GM12878 (cell line): ENCODE measurements at regions not wholly inside any gene's neighbourhood (a gene's known extent, or its start where the extent isn't known, plus 50 kb on each side); places are given as distances from the start of the nearest gene placed in this dataset.

Source experiments
- ATAC-seq: fragments of 200-7000 bp; cut with Tn5 transposase; 3 replicates; pipeline ENCODE4 v1.9.1; 2020; ENCODE audit warnings: mild to moderate bottlenecking, moderate library complexity
- BruUV-seq: library from RNA; stranded (reverse); fragments of 400-500 nt; replicated peaks from 2 replicates; lab custom pipeline; 2021; lab: Mats Ljungman, UMichigan
- CTCF ChIA-PET: fragments of 300-600 bp; sonication (Branson Sonifier 250); formaldehyde crosslinking; extraction: SDS; loops from one replicate; lab custom pipeline; 2021; ENCODE audit warnings: inconsistent platforms; lab: Yijun Ruan, JAX
- POLR2A ChIA-PET: fragments of 350-600 bp; formaldehyde crosslinking; extraction: SDS; loops from one replicate; lab custom pipeline; 2021; ENCODE audit warnings: inconsistent platforms; lab: Charles Lee
- RAD21 ChIA-PET: fragments of 300-600 bp; sonication (Branson Sonifier 250); formaldehyde crosslinking; loops from one replicate; lab custom pipeline; 2023; ENCODE audit warnings: antibody characterized with exemption; ENCODE audit not compliant: unreplicated experiment; lab: Charles Lee
- SMC1A ChIA-PET: fragments of 300-600 bp; sonication (Branson Sonifier 250); formaldehyde crosslinking; loops from one replicate; lab custom pipeline; 2023; ENCODE audit not compliant: unreplicated experiment, uncharacterized antibody; lab: Charles Lee
- DNase-seq: peaks from one replicate; pipeline ENCODE4 v3.0.0-alpha.2; 2011; ENCODE audit warnings: low read depth, low spot score
- FAIRE-seq: peaks from 3 replicates; lab custom pipeline; 2011; peaks lifted over from hg19 to GRCh38; lab: Jason Lieb, UNC
- H2AFZ ChIP-seq: 2 replicates; pipeline ENCODE4 v1.6.0; 2011; ENCODE audit warnings: low read depth, low read length, control low read depth; ENCODE audit not compliant: control insufficient read depth
- H3K27ac ChIP-seq: 2 replicates; pipeline ENCODE4 v1.5.1; 2011; ENCODE audit warnings: control low read depth; ENCODE audit not compliant: control insufficient read depth, insufficient read depth
- H3K27me3 ChIP-seq, 2 experiments: replicated peaks in 1 of 2; 2 replicates each; pipeline versions ENCODE4 v1.6.0 to v1.6.1; 2011; ENCODE audit warnings: low read length in 1 of 2; ENCODE audit not compliant: control insufficient read depth in 2 of 2, insufficient read depth in 2 of 2
- H3K36me3 ChIP-seq, 2 experiments: 2 replicates each; pipeline ENCODE4 v1.5.1; 2011; ENCODE audit warnings: low read length in 1 of 2; ENCODE audit not compliant: control insufficient read depth in 2 of 2, insufficient read depth in 2 of 2
- H3K4me1 ChIP-seq: 2 replicates; pipeline ENCODE4 v1.6.1; 2011; ENCODE audit warnings: mild to moderate bottlenecking, low read length, moderate library complexity, mixed read lengths; ENCODE audit not compliant: control insufficient read depth, insufficient read depth
- H3K4me2 ChIP-seq: 2 replicates; pipeline ENCODE4 v1.6.0; 2011; ENCODE audit warnings: control low read depth; ENCODE audit not compliant: control insufficient read depth, insufficient read depth
- H3K4me3 ChIP-seq: fragments of 200-600 bp; sonication (generic); 2 replicates; pipeline ENCODE4 v1.5.1; 2016
- H3K79me2 ChIP-seq: 2 replicates; pipeline ENCODE4 v1.6.0; 2011; ENCODE audit warnings: low read length; ENCODE audit not compliant: control insufficient read depth, insufficient read depth
- H3K9ac ChIP-seq: 2 replicates; pipeline ENCODE4 v1.8.0; 2011; ENCODE audit warnings: low read length, control low read depth, mixed read lengths; ENCODE audit not compliant: control insufficient read depth, insufficient read depth
- H3K9me3 ChIP-seq: replicated peaks from 3 replicates; pipeline ENCODE4 v1.5.1; 2011; ENCODE audit warnings: mild to moderate bottlenecking, low read length; ENCODE audit not compliant: control insufficient read depth, insufficient read depth
- H4K20me1 ChIP-seq: 2 replicates; pipeline ENCODE4 v1.6.0; 2011; ENCODE audit not compliant: control insufficient read depth, insufficient read depth
- BRCA1 ChIP-seq: IDR thresholded peaks from 2 replicates; pipeline ENCODE4 v1.6.1; 2011; ENCODE audit warnings: low read depth, low read length, improper control_type of control experiment
- MXI1 ChIP-seq: fragments of 150-350 bp; IDR thresholded peaks from 2 replicates; pipeline ENCODE4 v1.6.1; 2011; ENCODE audit warnings: low read depth, mild to moderate bottlenecking, inconsistent platforms, low read length, improper control_type of control experiment
- SIX5 ChIP-seq: IDR thresholded peaks from 2 replicates; pipeline ENCODE4 v1.6.1; 2011; ENCODE audit warnings: mild to moderate bottlenecking, low read depth, low read length, moderate library complexity; ENCODE audit not compliant: severe bottlenecking
- TBL1XR1 ChIP-seq: IDR thresholded peaks from 2 replicates; pipeline ENCODE4 v1.6.1; 2012; ENCODE audit warnings: low read depth, low read length, improper control_type of control experiment
- ZNF24 ChIP-seq: fragments of 450-650 bp; IDR thresholded peaks from 2 replicates; pipeline ENCODE4 v1.6.1; 2017; ENCODE audit warnings: antibody characterized with exemption, mild to moderate bottlenecking
- ZNF384 ChIP-seq: IDR thresholded peaks from 2 replicates; pipeline ENCODE4 v1.6.1; 2012; ENCODE audit warnings: low read depth, mild to moderate bottlenecking, low read length, improper control_type of control experiment, borderline replicate concordance
- ZSCAN29 ChIP-seq: fragments of 450-650 bp; IDR thresholded peaks from 2 replicates; pipeline ENCODE4 v1.6.1; 2017; ENCODE audit warnings: mild to moderate bottlenecking, moderate library complexity
- WGBS: methylation state at CpG from one replicate; pipeline ENCODE4 v1.1.6; 2016; ENCODE audit warnings: low lambda C conversion rate; ENCODE audit not compliant: insufficient replicate concordance, insufficient coverage; ENCODE audit errors: missing lambda C conversion rate; 5-methylcytosine and 5-hydroxymethylcytosine counted together
- in situ Hi-C: fragments of 300-500 bp; cut with MboI; formaldehyde crosslinking; loops from 9 replicates; pipeline ENCODE4 v1.14.3; 2018; ENCODE audit warnings: mixed read lengths
- intact Hi-C: fragments of 100-400 bp; cut with micrococcal nuclease; formaldehyde crosslinking; loops from one replicate; pipeline ENCODE4 v1.14.2; 2022; ENCODE audit not compliant: unreplicated experiment
- TF ChIP-seq, protein P1 (sequence below): IDR thresholded peaks from 2 replicates; pipeline ENCODE4 v1.6.1; 2011; ENCODE audit warnings: borderline replicate concordance, low read depth, mild to moderate bottlenecking, moderate library complexity, low read length; ENCODE audit not compliant: insufficient read depth, poor library complexity, severe bottlenecking
- TF ChIP-seq, protein P2 (sequence below): IDR thresholded peaks from 2 replicates; pipeline ENCODE4 v1.6.1; 2011; ENCODE audit warnings: borderline replicate concordance, low read depth, mild to moderate bottlenecking, moderate library complexity, mixed read lengths, low read length; ENCODE audit not compliant: insufficient read depth; ENCODE audit errors: extremely low read length
- TF ChIP-seq, protein P3 (sequence below): fragments of 150-350 bp; IDR thresholded peaks from 2 replicates; pipeline ENCODE4 v1.6.1; 2014; ENCODE audit warnings: mild to moderate bottlenecking, low read depth, low read length

DNA sequence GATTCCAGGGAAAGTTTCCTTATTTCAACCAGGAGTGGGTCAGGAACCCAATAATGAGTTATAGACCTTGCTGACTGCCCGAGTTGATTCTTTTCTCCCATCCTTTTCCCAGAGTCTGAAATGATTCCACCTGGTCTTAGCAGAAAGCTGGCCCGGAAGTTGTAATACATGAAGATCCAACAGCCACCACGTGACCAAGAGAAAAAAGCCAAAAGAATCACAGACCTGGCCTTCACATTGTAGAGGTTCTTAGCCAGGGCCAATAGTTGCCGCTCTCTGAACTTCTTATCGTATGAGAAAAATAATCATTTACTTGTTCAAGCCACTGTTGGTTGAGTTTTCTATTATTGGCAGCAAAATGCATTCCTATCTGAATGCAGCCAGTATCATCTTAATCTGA lies 161.2 kb upstream of the HMGA2 start:
- Histone ChIP-seq H4K20me1 (no peaks in the 10 kb centered on the region), H2AFZ (no peak overlapping the region), H3K79me2 (no peaks in the 10 kb centered on the region), H3K9ac (no peak overlapping the region), H3K4me3 (no peak overlapping the region), H3K36me3 (no peaks in the 10 kb centered on the region), H3K27ac (no peak overlapping the region), H3K4me1 (no peaks in the 10 kb centered on the region), H3K9me3 (no peaks in the 10 kb centered on the region)
- no peak for ATAC-seq
- POLR2A ChIA-PET, result no interaction called here
- BruUV-seq, result no TSS peak
- SMC1A ChIA-PET, result no interaction called here
- intact Hi-C loops (no loop called here), in situ Hi-C loops (no loop called here)
- no peak for FAIRE-seq
- RAD21 ChIA-PET, result no interaction called here
- 53% methylated on average over 5 of the region's 5 CpGs for WGBS
- DNase-seq, result no peak
- no peak for TF ChIP-seq ZNF24
- no peak for TF ChIP-seq ZSCAN29
- TF ChIP-seq, protein P1, sequence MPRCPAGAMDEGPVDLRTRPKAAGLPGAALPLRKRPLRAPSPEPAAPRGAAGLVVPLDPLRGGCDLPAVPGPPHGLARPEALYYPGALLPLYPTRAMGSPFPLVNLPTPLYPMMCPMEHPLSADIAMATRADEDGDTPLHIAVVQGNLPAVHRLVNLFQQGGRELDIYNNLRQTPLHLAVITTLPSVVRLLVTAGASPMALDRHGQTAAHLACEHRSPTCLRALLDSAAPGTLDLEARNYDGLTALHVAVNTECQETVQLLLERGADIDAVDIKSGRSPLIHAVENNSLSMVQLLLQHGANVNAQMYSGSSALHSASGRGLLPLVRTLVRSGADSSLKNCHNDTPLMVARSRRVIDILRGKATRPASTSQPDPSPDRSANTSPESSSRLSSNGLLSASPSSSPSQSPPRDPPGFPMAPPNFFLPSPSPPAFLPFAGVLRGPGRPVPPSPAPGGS, result no peak
- no peak for TF ChIP-seq SIX5
- no peak for TF ChIP-seq ZNF384
- no peak for TF ChIP-seq BRCA1
- TF ChIP-seq, protein P2, sequence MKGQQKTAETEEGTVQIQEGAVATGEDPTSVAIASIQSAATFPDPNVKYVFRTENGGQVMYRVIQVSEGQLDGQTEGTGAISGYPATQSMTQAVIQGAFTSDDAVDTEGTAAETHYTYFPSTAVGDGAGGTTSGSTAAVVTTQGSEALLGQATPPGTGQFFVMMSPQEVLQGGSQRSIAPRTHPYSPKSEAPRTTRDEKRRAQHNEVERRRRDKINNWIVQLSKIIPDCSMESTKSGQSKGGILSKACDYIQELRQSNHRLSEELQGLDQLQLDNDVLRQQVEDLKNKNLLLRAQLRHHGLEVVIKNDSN, result no peak
- TF ChIP-seq MXI1, result no peak
- TF ChIP-seq TBL1XR1, result no peak
- TF ChIP-seq, protein P3, sequence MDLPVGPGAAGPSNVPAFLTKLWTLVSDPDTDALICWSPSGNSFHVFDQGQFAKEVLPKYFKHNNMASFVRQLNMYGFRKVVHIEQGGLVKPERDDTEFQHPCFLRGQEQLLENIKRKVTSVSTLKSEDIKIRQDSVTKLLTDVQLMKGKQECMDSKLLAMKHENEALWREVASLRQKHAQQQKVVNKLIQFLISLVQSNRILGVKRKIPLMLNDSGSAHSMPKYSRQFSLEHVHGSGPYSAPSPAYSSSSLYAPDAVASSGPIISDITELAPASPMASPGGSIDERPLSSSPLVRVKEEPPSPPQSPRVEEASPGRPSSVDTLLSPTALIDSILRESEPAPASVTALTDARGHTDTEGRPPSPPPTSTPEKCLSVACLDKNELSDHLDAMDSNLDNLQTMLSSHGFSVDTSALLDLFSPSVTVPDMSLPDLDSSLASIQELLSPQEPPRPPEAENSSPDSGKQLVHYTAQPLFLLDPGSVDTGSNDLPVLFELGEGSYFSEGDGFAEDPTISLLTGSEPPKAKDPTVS, result no peak
- TF ChIP-seq, all 136 proteins: peak for 0
- Histone ChIP-seq H3K27me3 (no peaks in the 10 kb centered on the region), H3K4me2 (no peak overlapping the region)
- CTCF ChIA-PET, result no interaction called here
